ENCODE measurements at regions not wholly inside any gene's neighbourhood (a gene's known extent, or its start where the extent isn't known, plus 50 kb on each side); places are given as distances from the start of the nearest gene placed in this dataset.

GRCh38 chr4:160193787-160194186 is 1090.9 kb downstream of the RAPGEF2 start:
- FAIRE-seq (no peak), ATAC-seq (no peak), DNase-seq (ENCODE audit: low spot score) (no peak)
- Histone ChIP-seq H3K27me3 (ENCODE audit: control insufficient read depth in 1 of 2, insufficient read depth in 2 of 2, low read length in 2 of 2) (no peaks in the 10 kb centered on the region; a peak in 1 of 5 replicates), H3K27ac (ENCODE audit: extremely low read length, insufficient read depth, low read length) (no peak overlapping the region), H3K4me2 (ENCODE audit: low read depth, low read length) (no peak overlapping the region), H3K4me3 (replicated peaks in 1 of 3; ENCODE audit: insufficient read depth in 1 of 3, low read depth in 2 of 3, low read length in 3 of 3) (no peak overlapping the region), H3K79me2 (ENCODE audit: insufficient read depth, low read length) (no peaks in the 10 kb centered on the region), H3K9me3 (ENCODE audit: low read length) (no peaks in the 10 kb centered on the region; the same call in 1 of the 2 replicates), H4K20me1 (ENCODE audit: insufficient read depth, low read length) (no peaks in the 10 kb centered on the region), H2AFZ (ENCODE audit: low read length) (no peak overlapping the region), H3K9ac (ENCODE audit: insufficient read depth, low read depth, low read length) (no peak overlapping the region), H3K4me1 (ENCODE audit: insufficient read depth, low read length) (no peaks in the 10 kb centered on the region), H3K36me3 (replicated peaks in 1 of 2; ENCODE audit: control insufficient read depth in 1 of 2, insufficient read depth in 2 of 2, low read length in 2 of 2) (no peaks in the 10 kb centered on the region)
- POLR2A ChIA-PET: no interaction called here
- WGBS (ENCODE audit: low lambda C conversion rate): 26% methylated on average over 4 of the region's 4 CpGs
- in situ Hi-C loops (cut with HindIII; ENCODE audit: extremely low pct_ligation_motif_present, low pct_unique_long_range_greater_than_20kb) (no loop called here), intact Hi-C loops (cut with micrococcal nuclease; ENCODE audit: unreplicated experiment) (no loop called here)
- TF ChIP-seq FOSL2 (CRISPR knock-in tag; IDR thresholded peaks at IDR 0.05): no peak
- TF ChIP-seq MYNN (CRISPR knock-in tag; IDR thresholded peaks at IDR 0.05; ENCODE audit: low read depth): no peak
- no peak for TF ChIP-seq ZNF138 (CRISPR knock-in tag; IDR thresholded peaks at IDR 0.05; ENCODE audit: low read depth)
- no peak for TF ChIP-seq NBN (conservative IDR thresholded peaks at IDR 0.05)
- no peak for TF ChIP-seq ZFAT (CRISPR knock-in tag; conservative IDR thresholded peaks at IDR 0.05)
- no peak for TF ChIP-seq ZNF749 (CRISPR knock-in tag; IDR thresholded peaks at IDR 0.05; ENCODE audit: borderline replicate concordance)
- TF ChIP-seq ZNF263 (CRISPR knock-in tag; IDR thresholded peaks at IDR 0.05): no peak
- TF ChIP-seq SMC3 (IDR thresholded peaks at IDR 0.05; ENCODE audit: low read length): no peak
- TF ChIP-seq ZNF232 (CRISPR knock-in tag; IDR thresholded peaks at IDR 0.05; ENCODE audit: borderline replicate concordance): no peak
- CTCF ChIA-PET (ENCODE audit: low intra/inter-chr PET ratio, low total read pairs): no interaction called here
- no TSS peak for BruUV-seq (replicated peaks)

- Histone ChIP-seq H3K4me1 (ENCODE audit: insufficient read depth, low read length) (no peaks in the 10 kb centered on the region), H4K20me1 (ENCODE audit: insufficient read depth, low read length) (no peaks in the 10 kb centered on the region), H3K79me2 (ENCODE audit: insufficient read depth, low read length) (no peaks in the 10 kb centered on the region), H3K27me3 (ENCODE audit: control insufficient read depth in 1 of 2, insufficient read depth in 2 of 2, low read length in 2 of 2) (no peaks in the 10 kb centered on the region; a peak in 1 of 5 replicates), H2AFZ (ENCODE audit: low read length) (no peak overlapping the region), H3K27ac (ENCODE audit: extremely low read length, insufficient read depth, low read length) (no peak overlapping the region), H3K4me2 (ENCODE audit: low read depth, low read length) (no peak overlapping the region), H3K9me3 (ENCODE audit: low read length) (no peaks in the 10 kb centered on the region; the same call in 1 of the 2 replicates), H3K36me3 (replicated peaks in 1 of 2; ENCODE audit: control insufficient read depth in 1 of 2, insufficient read depth in 2 of 2, low read length in 2 of 2) (no peaks in the 10 kb centered on the region), H3K9ac (ENCODE audit: insufficient read depth, low read depth, low read length) (no peak overlapping the region), H3K4me3 (replicated peaks in 1 of 3; ENCODE audit: insufficient read depth in 1 of 3, low read depth in 2 of 3, low read length in 3 of 3) (no peak overlapping the region)
- ATAC-seq (no peak), FAIRE-seq (no peak), DNase-seq (ENCODE audit: low spot score) (no peak)
- CTCF ChIA-PET (ENCODE audit: low intra/inter-chr PET ratio, low total read pairs): no interaction called here
- 8% methylated on average over 5 of the region's 5 CpGs for WGBS (ENCODE audit: low lambda C conversion rate)
- in situ Hi-C loops (cut with HindIII; ENCODE audit: extremely low pct_ligation_motif_present, low pct_unique_long_range_greater_than_20kb) (no loop called here), intact Hi-C loops (cut with micrococcal nuclease; ENCODE audit: unreplicated experiment) (no loop called here)
- BruUV-seq (replicated peaks): no TSS peak
- POLR2A ChIA-PET: no interaction called here
- TF ChIP-seq ZNF205 (CRISPR knock-in tag; IDR thresholded peaks at IDR 0.05): no peak
- TF ChIP-seq, protein P1, sequence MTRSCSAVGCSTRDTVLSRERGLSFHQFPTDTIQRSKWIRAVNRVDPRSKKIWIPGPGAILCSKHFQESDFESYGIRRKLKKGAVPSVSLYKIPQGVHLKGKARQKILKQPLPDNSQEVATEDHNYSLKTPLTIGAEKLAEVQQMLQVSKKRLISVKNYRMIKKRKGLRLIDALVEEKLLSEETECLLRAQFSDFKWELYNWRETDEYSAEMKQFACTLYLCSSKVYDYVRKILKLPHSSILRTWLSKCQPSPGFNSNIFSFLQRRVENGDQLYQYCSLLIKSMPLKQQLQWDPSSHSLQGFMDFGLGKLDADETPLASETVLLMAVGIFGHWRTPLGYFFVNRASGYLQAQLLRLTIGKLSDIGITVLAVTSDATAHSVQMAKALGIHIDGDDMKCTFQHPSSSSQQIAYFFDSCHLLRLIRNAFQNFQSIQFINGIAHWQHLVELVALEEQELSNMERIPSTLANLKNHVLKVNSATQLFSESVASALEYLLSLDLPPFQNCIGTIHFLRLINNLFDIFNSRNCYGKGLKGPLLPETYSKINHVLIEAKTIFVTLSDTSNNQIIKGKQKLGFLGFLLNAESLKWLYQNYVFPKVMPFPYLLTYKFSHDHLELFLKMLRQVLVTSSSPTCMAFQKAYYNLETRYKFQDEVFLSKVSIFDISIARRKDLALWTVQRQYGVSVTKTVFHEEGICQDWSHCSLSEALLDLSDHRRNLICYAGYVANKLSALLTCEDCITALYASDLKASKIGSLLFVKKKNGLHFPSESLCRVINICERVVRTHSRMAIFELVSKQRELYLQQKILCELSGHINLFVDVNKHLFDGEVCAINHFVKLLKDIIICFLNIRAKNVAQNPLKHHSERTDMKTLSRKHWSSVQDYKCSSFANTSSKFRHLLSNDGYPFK (CRISPR knock-in tag; IDR thresholded peaks at IDR 0.05; ENCODE audit: borderline replicate concordance): no peak
- TF ChIP-seq SMARCC2 (IDR thresholded peaks at IDR 0.05): no peak
- no peak for TF ChIP-seq MTERF4 (CRISPR knock-in tag; IDR thresholded peaks at IDR 0.05)
- TF ChIP-seq, protein P2, sequence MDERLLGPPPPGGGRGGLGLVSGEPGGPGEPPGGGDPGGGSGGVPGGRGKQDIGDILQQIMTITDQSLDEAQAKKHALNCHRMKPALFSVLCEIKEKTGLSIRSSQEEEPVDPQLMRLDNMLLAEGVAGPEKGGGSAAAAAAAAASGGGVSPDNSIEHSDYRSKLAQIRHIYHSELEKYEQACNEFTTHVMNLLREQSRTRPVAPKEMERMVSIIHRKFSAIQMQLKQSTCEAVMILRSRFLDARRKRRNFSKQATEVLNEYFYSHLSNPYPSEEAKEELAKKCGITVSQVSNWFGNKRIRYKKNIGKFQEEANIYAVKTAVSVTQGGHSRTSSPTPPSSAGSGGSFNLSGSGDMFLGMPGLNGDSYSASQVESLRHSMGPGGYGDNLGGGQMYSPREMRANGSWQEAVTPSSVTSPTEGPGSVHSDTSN (CRISPR knock-in tag; IDR thresholded peaks at IDR 0.05): no peak
- no peak for TF ChIP-seq ZNF782 (CRISPR knock-in tag; IDR thresholded peaks at IDR 0.05; ENCODE audit: borderline replicate concordance)
Measured at GRCh38 chr4:160194716-160195115, 1091.8 kb downstream of the RAPGEF2 start.
